ENCODE measurements at regions not wholly inside any gene's neighbourhood (a gene's known extent, or its start where the extent isn't known, plus 50 kb on each side); places are given as distances from the start of the nearest gene placed in this dataset.

DNA sequence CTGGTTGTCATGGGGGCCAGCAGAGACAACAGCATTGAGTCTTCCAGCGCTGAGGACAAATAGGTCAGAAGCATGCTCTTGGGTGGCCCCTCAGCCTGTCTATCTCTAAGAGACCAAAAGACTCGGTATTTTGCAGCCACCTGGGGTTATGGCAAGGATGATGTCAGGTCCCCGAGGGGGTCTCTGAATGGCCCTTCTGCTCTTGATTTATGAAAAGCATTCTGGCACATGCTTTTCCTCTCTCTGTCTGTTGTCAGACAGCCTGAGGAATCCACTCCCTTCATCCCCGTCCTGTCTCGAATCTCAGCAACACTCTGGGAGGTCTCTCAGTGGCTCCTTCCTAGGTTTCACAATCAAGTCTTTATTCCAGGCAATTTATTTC, 156.6 kb upstream of the RGMA start:
- intact Hi-C loops (cut with DNase I): loop anchor here (10.0 kb wide), 1 partner anchor 149 kb away; no protein-coding TSS in a partner anchor
- Histone ChIP-seq H3K27ac (no peak overlapping the region), H3K9me3 (no peaks in the 10 kb centered on the region), H3K36me3 (no peaks in the 10 kb centered on the region), H3K27me3 (no peaks in the 10 kb centered on the region), H3K4me1 (no peaks in the 10 kb centered on the region), H3K4me3 (no peak overlapping the region)
- TF ChIP-seq, protein P1, sequence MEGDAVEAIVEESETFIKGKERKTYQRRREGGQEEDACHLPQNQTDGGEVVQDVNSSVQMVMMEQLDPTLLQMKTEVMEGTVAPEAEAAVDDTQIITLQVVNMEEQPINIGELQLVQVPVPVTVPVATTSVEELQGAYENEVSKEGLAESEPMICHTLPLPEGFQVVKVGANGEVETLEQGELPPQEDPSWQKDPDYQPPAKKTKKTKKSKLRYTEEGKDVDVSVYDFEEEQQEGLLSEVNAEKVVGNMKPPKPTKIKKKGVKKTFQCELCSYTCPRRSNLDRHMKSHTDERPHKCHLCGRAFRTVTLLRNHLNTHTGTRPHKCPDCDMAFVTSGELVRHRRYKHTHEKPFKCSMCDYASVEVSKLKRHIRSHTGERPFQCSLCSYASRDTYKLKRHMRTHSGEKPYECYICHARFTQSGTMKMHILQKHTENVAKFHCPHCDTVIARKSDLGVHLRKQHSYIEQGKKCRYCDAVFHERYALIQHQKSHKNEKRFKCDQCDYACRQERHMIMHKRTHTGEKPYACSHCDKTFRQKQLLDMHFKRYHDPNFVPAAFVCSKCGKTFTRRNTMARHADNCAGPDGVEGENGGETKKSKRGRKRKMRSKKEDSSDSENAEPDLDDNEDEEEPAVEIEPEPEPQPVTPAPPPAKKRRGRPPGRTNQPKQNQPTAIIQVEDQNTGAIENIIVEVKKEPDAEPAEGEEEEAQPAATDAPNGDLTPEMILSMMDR (IDR thresholded peaks at IDR 0.05): no peak
- no peak for DNase-seq (ENCODE audit: low spot score in 2 of 2)

DNA sequence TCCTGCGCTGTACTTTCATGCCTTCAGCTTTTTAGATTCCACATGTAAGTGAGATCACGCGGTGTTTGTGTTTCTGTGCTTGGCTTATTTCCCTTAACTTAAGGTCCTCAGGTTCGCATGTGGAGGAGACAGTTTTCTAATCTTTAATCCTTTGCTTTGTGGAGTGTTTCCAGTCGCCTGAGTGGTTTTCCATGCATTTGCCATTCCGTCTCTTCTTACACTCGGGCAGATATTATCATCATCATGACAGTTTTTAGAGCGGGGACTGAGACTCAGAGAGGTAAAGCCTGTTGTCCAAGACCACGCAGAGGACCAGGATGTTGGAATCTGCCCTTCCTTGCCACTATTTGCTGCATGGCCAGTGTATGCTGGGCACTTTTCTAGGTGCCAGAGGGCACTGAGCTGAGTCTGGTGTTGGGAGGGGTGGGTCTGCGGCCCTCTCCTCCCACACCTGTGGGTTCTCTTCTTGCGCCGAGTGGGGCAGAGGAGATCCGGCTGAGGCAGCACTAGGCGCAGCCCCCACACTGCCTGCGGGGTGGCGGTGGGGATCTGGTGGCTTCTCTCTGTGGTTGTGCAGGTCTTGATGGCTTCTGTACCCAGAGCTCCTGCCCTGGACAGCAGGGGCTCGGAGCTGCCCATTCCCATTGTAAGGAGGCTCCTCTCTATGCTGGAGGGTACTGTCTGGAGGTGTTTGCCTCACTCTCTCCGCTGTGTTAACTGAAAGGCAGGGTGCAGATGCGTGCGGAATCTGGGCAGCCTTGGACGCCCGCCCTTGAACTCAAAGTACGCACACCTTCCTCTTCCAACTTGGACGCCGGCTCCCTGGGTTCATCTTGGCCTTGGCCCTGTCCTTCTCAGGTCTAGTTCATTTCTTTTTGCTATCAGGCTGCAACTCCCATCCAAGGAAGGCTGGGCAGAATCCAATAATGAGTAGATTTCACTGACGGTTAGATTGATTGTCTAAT, 156.0 kb upstream of the RGMA start:
- intact Hi-C loops (cut with DNase I): loop anchor here (10.0 kb wide), 1 partner anchor 150 kb away; no protein-coding TSS in a partner anchor
- no peak overlapping the region for H3K27ac ChIP-seq

DNA sequence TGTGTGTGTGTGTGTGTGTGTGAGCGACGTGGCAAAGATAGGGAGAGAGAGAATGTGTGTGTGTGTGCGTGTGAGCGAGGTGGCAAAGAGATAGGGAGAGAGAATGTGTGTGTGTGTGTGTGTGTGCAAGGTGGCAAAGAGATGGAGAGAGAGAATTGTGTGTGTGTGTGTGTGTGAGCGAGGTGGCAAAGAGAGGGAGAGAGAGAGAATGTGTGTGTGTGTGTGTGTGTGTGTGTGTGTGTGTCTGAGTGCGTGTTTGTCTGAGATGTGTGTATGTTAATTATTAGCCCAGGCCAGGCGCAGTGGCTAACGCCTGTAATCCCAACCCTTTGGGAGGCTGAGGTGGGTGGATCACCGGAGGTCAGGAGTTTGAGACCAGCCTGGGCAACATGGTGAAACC, 154.6 kb upstream of the RGMA start:
- Histone ChIP-seq H3K9me3 (no peaks in the 10 kb centered on the region), H3K4me3 (no peak overlapping the region), H3K4me1 (no peaks in the 10 kb centered on the region), H3K27me3 (no peaks in the 10 kb centered on the region), H3K36me3 (no peaks in the 10 kb centered on the region), H3K27ac (no peak overlapping the region)
- TF ChIP-seq, protein P1 (IDR thresholded peaks at IDR 0.05): no peak
- no peak for DNase-seq (ENCODE audit: low spot score in 2 of 2)
- intact Hi-C loops (cut with DNase I): loop anchor here (10.0 kb wide), 1 partner anchor 151 kb away; no protein-coding TSS in a partner anchor

More for the DNA sequence above, 156.0 kb upstream of the RGMA start:
- DNase-seq (ENCODE audit: low spot score in 2 of 2): no peak
- Histone ChIP-seq H3K9me3 (no peaks in the 10 kb centered on the region), H3K4me1 (no peaks in the 10 kb centered on the region), H3K4me3 (no peak overlapping the region), H3K36me3 (no peaks in the 10 kb centered on the region), H3K27me3 (no peaks in the 10 kb centered on the region)
- TF ChIP-seq, protein P1 (IDR thresholded peaks at IDR 0.05): no peak

DNA sequence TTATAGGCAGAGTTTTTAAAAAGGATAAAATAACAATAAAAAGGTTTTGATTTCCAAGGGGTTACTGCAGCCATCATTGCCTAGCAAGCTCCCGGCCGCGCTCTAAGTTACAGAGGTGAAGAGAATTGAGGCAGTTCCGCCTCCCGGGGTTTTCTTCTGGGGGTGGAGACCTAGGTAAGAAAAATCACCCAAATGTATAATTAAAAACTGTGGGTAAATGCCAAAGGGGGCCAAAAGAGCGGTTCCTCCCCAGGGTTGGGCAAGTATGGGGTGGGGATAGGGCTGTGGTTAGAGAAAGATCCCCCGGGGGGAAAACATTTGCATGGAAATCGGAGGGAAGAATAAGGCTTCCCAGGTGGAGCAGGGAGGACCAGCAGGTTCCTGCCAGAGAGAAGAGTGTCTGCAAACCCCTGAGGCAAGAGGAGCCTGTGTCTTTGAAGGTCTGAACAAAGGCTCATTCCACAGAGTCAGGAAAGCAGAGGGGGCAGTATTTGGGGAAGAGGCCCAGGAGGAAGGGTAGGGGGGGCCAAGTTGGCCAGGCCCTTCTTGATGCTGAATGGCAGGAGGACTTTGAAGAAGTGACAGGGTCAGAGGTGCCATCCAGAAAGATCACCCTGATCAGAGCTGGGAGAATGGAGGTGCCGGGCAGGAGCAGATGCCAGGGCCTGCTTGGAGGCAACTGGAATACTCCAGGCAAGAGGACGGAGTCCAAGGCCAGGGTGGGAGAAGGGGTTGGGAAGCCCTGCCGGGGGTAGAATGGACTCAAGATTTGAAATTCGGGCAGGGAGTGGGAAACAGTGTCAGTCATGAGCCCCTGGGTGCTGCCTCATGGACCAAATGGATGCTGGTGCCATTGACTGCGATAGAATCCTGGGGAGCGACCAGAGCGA, 152.9 kb upstream of the RGMA start:
- TF ChIP-seq, protein P1 (IDR thresholded peaks at IDR 0.05): no peak
- H3K27me3 ChIP-seq: no peaks in the 10 kb centered on the region
- intact Hi-C loops (cut with DNase I): loop anchor here (10.0 kb wide), 1 partner anchor 153 kb away; no protein-coding TSS in a partner anchor
- H3K36me3 ChIP-seq: no peaks in the 10 kb centered on the region
- no peak overlapping the region for H3K4me3 ChIP-seq
- H3K9me3 ChIP-seq: no peaks in the 10 kb centered on the region
- H3K4me1 ChIP-seq: no peaks in the 10 kb centered on the region
- DNase-seq (ENCODE audit: low spot score in 2 of 2): no peak
- H3K27ac ChIP-seq: no peak overlapping the region

DNA sequence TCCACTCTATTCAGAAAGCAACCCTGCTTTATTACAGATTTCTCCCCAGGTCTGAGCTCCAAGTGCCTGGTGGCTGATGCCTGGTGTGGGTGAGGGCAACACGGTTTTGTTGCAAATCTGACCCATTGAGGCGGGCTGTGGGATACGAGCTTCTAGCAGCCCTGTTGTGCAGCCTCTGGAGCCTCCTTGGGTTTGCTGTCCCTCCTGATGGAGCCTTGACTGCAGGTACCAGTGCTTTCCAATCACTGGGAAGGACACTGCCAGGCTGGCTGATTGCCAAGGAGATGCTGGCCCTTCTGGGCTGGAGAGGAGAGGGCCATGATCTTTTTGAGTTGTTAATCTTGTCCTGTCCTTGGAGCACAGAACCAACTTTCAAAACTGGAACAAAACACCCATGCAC, 151.0 kb upstream of the RGMA start:
- intact Hi-C loops (cut with DNase I): loop anchor here (10.0 kb wide), 1 partner anchor 155 kb away; no protein-coding TSS in a partner anchor
- Histone ChIP-seq H3K4me3 (no peak overlapping the region), H3K36me3 (no peaks in the 10 kb centered on the region), H3K4me1 (no peaks in the 10 kb centered on the region), H3K27ac (no peak overlapping the region), H3K9me3 (no peaks in the 10 kb centered on the region), H3K27me3 (no peaks in the 10 kb centered on the region)
- no peak for DNase-seq (ENCODE audit: low spot score in 2 of 2)
- TF ChIP-seq, protein P1 (IDR thresholded peaks at IDR 0.05): no peak

All from ascending aorta (tissue), 2 donors.